Suprapubic skin (tissue), 3 donors: ENCODE measurements at regions not wholly inside any gene's neighbourhood (a gene's known extent, or its start where the extent isn't known, plus 50 kb on each side); places are given as distances from the start of the nearest gene placed in this dataset.

ENCODE experiments used
- EP300 ChIP-seq: sonication (generic); formaldehyde crosslinking; IDR thresholded peaks from one replicate; pipeline ENCODE4 v1.6.1; 2017; ENCODE audit warnings: antibody characterized with exemption
- TF ChIP-seq, protein P1 (sequence below), 2 donors: fragments of 200-600 bp in 1 of 2; fragments of 450-650 bp in 1 of 2; sonication (generic) in 1 of 2; IDR thresholded peaks; one replicate each; pipeline ENCODE4 v1.5.1; 2016 to 2019; ENCODE audit warnings: antibody characterized with exemption in 2 of 2, mild to moderate bottlenecking in 1 of 2, moderate library complexity in 1 of 2

DNA sequence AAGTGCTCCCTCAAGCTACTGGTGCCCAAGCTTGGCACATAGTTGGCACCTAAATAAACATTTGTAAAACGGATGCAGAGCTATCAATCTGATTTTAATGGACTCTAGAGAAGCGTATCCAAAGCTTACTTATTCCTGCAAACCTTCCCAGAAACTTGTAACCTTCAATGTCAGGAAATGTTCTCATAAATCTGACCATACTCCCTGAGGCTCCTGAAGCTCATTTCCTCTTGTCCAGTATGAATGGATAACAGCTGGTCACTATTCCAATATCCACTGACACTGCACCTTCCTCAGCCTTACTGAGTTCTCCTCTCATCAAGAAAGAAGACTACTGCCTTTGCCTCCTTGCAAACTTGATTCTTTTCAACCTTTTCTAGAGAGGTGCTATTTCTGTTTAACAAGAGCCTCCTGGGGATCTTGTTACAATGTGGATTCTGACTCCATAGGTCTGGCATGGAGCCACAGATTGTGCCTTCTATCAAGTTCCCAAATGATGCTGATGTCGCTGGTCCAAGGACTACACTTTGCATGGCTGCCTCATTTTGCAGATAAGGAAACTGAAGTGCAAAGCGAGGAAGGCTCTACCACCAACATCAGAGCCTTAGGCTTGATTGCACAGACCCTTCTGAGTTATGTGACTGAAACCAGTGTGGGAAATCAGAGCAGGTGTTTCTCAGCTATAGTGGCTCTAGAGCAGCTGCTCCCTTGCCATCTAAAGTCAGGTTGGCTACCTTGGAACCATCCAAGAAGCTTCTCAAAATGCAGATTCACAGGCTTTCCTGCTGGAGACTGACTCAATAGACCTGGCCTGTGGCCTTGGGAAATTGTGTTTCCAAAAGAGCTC is 377.8 kb downstream of the SOX9 start:
- no peak for TF ChIP-seq EP300
- TF ChIP-seq, protein P1, sequence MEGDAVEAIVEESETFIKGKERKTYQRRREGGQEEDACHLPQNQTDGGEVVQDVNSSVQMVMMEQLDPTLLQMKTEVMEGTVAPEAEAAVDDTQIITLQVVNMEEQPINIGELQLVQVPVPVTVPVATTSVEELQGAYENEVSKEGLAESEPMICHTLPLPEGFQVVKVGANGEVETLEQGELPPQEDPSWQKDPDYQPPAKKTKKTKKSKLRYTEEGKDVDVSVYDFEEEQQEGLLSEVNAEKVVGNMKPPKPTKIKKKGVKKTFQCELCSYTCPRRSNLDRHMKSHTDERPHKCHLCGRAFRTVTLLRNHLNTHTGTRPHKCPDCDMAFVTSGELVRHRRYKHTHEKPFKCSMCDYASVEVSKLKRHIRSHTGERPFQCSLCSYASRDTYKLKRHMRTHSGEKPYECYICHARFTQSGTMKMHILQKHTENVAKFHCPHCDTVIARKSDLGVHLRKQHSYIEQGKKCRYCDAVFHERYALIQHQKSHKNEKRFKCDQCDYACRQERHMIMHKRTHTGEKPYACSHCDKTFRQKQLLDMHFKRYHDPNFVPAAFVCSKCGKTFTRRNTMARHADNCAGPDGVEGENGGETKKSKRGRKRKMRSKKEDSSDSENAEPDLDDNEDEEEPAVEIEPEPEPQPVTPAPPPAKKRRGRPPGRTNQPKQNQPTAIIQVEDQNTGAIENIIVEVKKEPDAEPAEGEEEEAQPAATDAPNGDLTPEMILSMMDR (IDR thresholded peaks at IDR 0.05), result no peak
